SK-N-SH (cell line): ENCODE measurements at regions not wholly inside any gene's neighbourhood (a gene's known extent, or its start where the extent isn't known, plus 50 kb on each side); places are given as distances from the start of the nearest gene placed in this dataset.

Source experiments
- CTCF ChIA-PET: fragments of 300-600, 350-600 bp; formaldehyde crosslinking; extraction: SDS; loops from one replicate; lab custom pipeline; 2021; lab: Yijun Ruan, JAX
- POLR2A ChIA-PET: fragments of 350-600 bp; sonication (Branson Sonifier 250); formaldehyde crosslinking; extraction: SDS; loops from one replicate; lab custom pipeline; 2020; ENCODE audit warnings: antibody characterized with exemption, inconsistent platforms; lab: Yijun Ruan, JAX
- DNase-seq: peaks from one replicate; pipeline ENCODE4 v3.0.0; 2012
- H2AFZ ChIP-seq: fragments of 200-600 bp; sonication (generic); 2 replicates; pipeline ENCODE4 v1.8.1; 2016; ENCODE audit warnings: antibody characterized with exemption, mild to moderate bottlenecking, low read depth
- H3F3A ChIP-seq: fragments of 200-600 bp; sonication (generic); replicated peaks from 2 replicates; pipeline ENCODE3; 2016; ENCODE audit warnings: antibody characterized with exemption, mild to moderate bottlenecking; ENCODE audit not compliant: insufficient read depth
- H3K27ac ChIP-seq, 2 experiments: fragments of 200-500 bp in 1 of 2; fragments of 200-600 bp in 1 of 2; sonication (Bioruptor generic) in 1 of 2; sonication (generic), shearing (Covaris generic) in 1 of 2; 2 replicates each; pipeline versions ENCODE4 v1.5.1 to v1.6.1; 2014 to 2016; ENCODE audit warnings: low read depth in 2 of 2, inconsistent platforms in 1 of 2, low read length in 1 of 2, mild to moderate bottlenecking in 1 of 2, mixed read lengths in 1 of 2
- H3K27me3 ChIP-seq: fragments of 200-600 bp; sonication (generic), shearing (Covaris generic); 2 replicates; pipeline ENCODE4 v1.6.1; 2016; ENCODE audit warnings: mixed run types; ENCODE audit not compliant: insufficient read depth
- H3K36me3 ChIP-seq, 2 experiments: fragments of 200-500 bp in 1 of 2; fragments of 200-600 bp in 1 of 2; sonication (Bioruptor generic) in 1 of 2; sonication (generic) in 1 of 2; replicated peaks in 1 of 2; 2 replicates each; pipeline versions ENCODE3 to v1.5.1; 2014 to 2016; ENCODE audit warnings: low read length in 1 of 2, mild to moderate bottlenecking in 1 of 2; ENCODE audit not compliant: insufficient read depth in 2 of 2, control insufficient read depth in 1 of 2
- H3K4me1 ChIP-seq, 2 experiments: fragments of 200-500 bp in 1 of 2; fragments of 200-600 bp in 1 of 2; sonication (Bioruptor generic) in 1 of 2; sonication (generic), shearing (Covaris generic) in 1 of 2; 2 replicates each; pipeline versions ENCODE4 v1.5.1 to v1.6.1; 2014 to 2016; ENCODE audit warnings: low read depth in 1 of 2, low read length in 1 of 2, mixed run types in 1 of 2; ENCODE audit not compliant: insufficient read depth in 2 of 2, control insufficient read depth in 1 of 2
- H3K4me2 ChIP-seq: fragments of 200-600 bp; sonication (generic), shearing (Covaris generic); 2 replicates; pipeline ENCODE4 v1.6.1; 2017; ENCODE audit warnings: mixed run types
- H3K4me3 ChIP-seq, 2 experiments: fragments of 200-500 bp in 1 of 2; fragments of 200-600 bp in 1 of 2; sonication (Bioruptor generic) in 1 of 2; sonication (generic), shearing (Covaris generic) in 1 of 2; 2 replicates each; pipeline versions ENCODE4 v1.5.1 to v1.8.1; 2014 to 2016; ENCODE audit warnings: low read depth in 2 of 2, inconsistent platforms in 1 of 2, low read length in 1 of 2, mild to moderate bottlenecking in 1 of 2, mixed read lengths in 1 of 2, moderate library complexity in 1 of 2
- H3K79me2 ChIP-seq: fragments of 200-600 bp; sonication (generic); 2 replicates; pipeline ENCODE4 v1.8.1; 2017; ENCODE audit warnings: mild to moderate bottlenecking; ENCODE audit not compliant: insufficient read depth
- H3K9ac ChIP-seq: fragments of 200-600 bp; sonication (generic); 2 replicates; pipeline ENCODE4 v1.6.1; 2017; ENCODE audit warnings: mixed run types
- H3K9me2 ChIP-seq: fragments of 200-600 bp; sonication (generic); 2 replicates; pipeline ENCODE4 v1.6.1; 2017; ENCODE audit warnings: mixed run types
- H3K9me3 ChIP-seq: fragments of 200-600 bp; sonication (generic); 2 replicates; pipeline ENCODE4 v1.6.1; 2017; ENCODE audit warnings: mixed run types, mild to moderate bottlenecking, moderate library complexity
- H4K20me1 ChIP-seq: fragments of 200-600 bp; sonication (generic); 2 replicates; pipeline ENCODE4 v1.6.1; 2017; ENCODE audit warnings: mild to moderate bottlenecking, mixed run types; ENCODE audit not compliant: insufficient read depth
- CTCF ChIP-seq: fragments of 200-600 bp; sonication (generic); IDR thresholded peaks from 2 replicates; pipeline ENCODE4 v1.6.1; 2017; ENCODE audit warnings: antibody characterized with exemption, mild to moderate bottlenecking, moderate library complexity
- EZH2phosphoT487 ChIP-seq: fragments of 200-600 bp; sonication (generic); IDR thresholded peaks from 2 replicates; pipeline ENCODE4 v1.6.1; 2017; ENCODE audit warnings: low read depth, mixed run types, mild to moderate bottlenecking, antibody characterized with exemption, moderate library complexity, borderline replicate concordance
- GABPA ChIP-seq: IDR thresholded peaks from 2 replicates; pipeline ENCODE4 v1.4.0; 2012; ENCODE audit warnings: low read depth, mild to moderate bottlenecking
- GATA2 ChIP-seq: sonication (generic); formaldehyde crosslinking; IDR thresholded peaks from 2 replicates; pipeline ENCODE4 v1.5.0; 2020; ENCODE audit warnings: mild to moderate bottlenecking, missing genetic modification reagents
- JUND ChIP-seq: IDR thresholded peaks from 2 replicates; pipeline ENCODE4 v1.4.0; 2012
- MAX ChIP-seq: IDR thresholded peaks from 2 replicates; pipeline ENCODE4 v1.4.0; 2012; ENCODE audit warnings: low read depth
- MEF2A ChIP-seq: IDR thresholded peaks from 2 replicates; pipeline ENCODE4 v1.4.0; 2012; ENCODE audit warnings: low read depth, borderline replicate concordance
- MXI1 ChIP-seq: IDR thresholded peaks from 2 replicates; pipeline ENCODE4 v1.6.1; 2012; ENCODE audit warnings: mild to moderate bottlenecking, low read depth, low read length, improper control_type of control experiment
- NFIC ChIP-seq: IDR thresholded peaks from 2 replicates; pipeline ENCODE4 v1.4.0; 2012; ENCODE audit warnings: borderline replicate concordance
- NRF1 ChIP-seq: IDR thresholded peaks from 2 replicates; pipeline ENCODE4 v1.6.1; 2012; ENCODE audit warnings: low read depth, mild to moderate bottlenecking, low read length
- POLR2AphosphoS5 ChIP-seq: IDR thresholded peaks from 2 replicates; pipeline ENCODE4 v1.6.1; 2012; ENCODE audit warnings: low read depth, low read length
- RCOR1 ChIP-seq: fragments of 150-350 bp; IDR thresholded peaks from 2 replicates; pipeline ENCODE4 v1.6.1; 2017; ENCODE audit warnings: antibody characterized with exemption, low read length
- REST ChIP-seq: IDR thresholded peaks from 2 replicates; pipeline ENCODE4 v1.6.1; 2012; ENCODE audit warnings: mild to moderate bottlenecking, low read depth, low read length, moderate library complexity
- SMC3 ChIP-seq: IDR thresholded peaks from 2 replicates; pipeline ENCODE4 v1.6.1; 2012; ENCODE audit warnings: low read depth, low read length, improper control_type of control experiment
- TAF1 ChIP-seq: IDR thresholded peaks from 2 replicates; pipeline ENCODE4 v1.6.1; 2012; ENCODE audit warnings: low read depth, mild to moderate bottlenecking, low read length, moderate library complexity, borderline replicate concordance
- ZBTB33 ChIP-seq: IDR thresholded peaks from 2 replicates; pipeline ENCODE4 v1.4.0; 2012; ENCODE audit warnings: low read depth, borderline replicate concordance
- WGBS: methylation state at CpG from one replicate; pipeline ENCODE4 v1.1.6; 2017; ENCODE audit warnings: low lambda C conversion rate; 5-methylcytosine and 5-hydroxymethylcytosine counted together

- Histone ChIP-seq H2AFZ (no peak overlapping the region), H3K4me3 (no peak overlapping the region), H3K36me3 (no peaks in the 10 kb centered on the region), H3K4me1 (no peaks in the 10 kb centered on the region), H3K4me2 (no peak overlapping the region), H4K20me1 (no peaks in the 10 kb centered on the region), H3K27me3 (no peaks in the 10 kb centered on the region), H3K9me3 (no peaks in the 10 kb centered on the region), H3K9ac (no peak overlapping the region), H3K27ac (no peak overlapping the region), H3K9me2 (no peaks in the 10 kb centered on the region), H3F3A (no peaks in the 10 kb centered on the region), H3K79me2 (no peaks in the 10 kb centered on the region)
- no peak for TF ChIP-seq MEF2A
- TF ChIP-seq MAX: no peak
- no peak for TF ChIP-seq REST
- TF ChIP-seq NFIC: no peak
- TF ChIP-seq RCOR1: no peak
- no peak for TF ChIP-seq GATA2
- no peak for TF ChIP-seq JUND
- TF ChIP-seq EZH2phosphoT487: no peak
- TF ChIP-seq MXI1: no peak
- TF ChIP-seq CTCF: no peak
- no peak for TF ChIP-seq TAF1
- TF ChIP-seq POLR2AphosphoS5: no peak
- TF ChIP-seq SMC3: no peak
- no peak for TF ChIP-seq GABPA
- TF ChIP-seq ZBTB33: no peak
- TF ChIP-seq NRF1: no peak
- POLR2A ChIA-PET: no interaction called here
- WGBS: 60% methylated on average over 3 of the region's 3 CpGs
- DNase-seq: no peak
- CTCF ChIA-PET: interaction anchor here (1.2 to 6.3 kb wide), 4 partner anchors 9 to 81 kb away, joined by 3 to 37 read pairs (median 6); no protein-coding TSS in a partner anchor
Observed at GRCh38 chr4:100079264-100079663, 111.0 kb downstream of the DDIT4L start.
